ENCODE measurements at regions not wholly inside any gene's neighbourhood (a gene's known extent, or its start where the extent isn't known, plus 50 kb on each side); places are given as distances from the start of the nearest gene placed in this dataset.

- TF ChIP-seq TAF1 (IDR thresholded peaks at IDR 0.05; ENCODE audit: borderline replicate concordance, insufficient read depth, low read length) (no peak), FOXP2 (optimal IDR thresholded peaks at IDR 0.05; ENCODE audit: borderline replicate concordance, extremely low read depth, extremely low read length, insufficient read depth) (no peak), SIN3A (IDR thresholded peaks at IDR 0.05; ENCODE audit: borderline replicate concordance, insufficient read depth, low read length) (no peak), POLR2AphosphoS5 (IDR thresholded peaks at IDR 0.05; ENCODE audit: low read depth, low read length) (no peak), REST (IDR thresholded peaks at IDR 0.05; ENCODE audit: insufficient read depth in 1 of 2, low read depth in 2 of 2, low read length in 2 of 2) (no peak)
Measured at GRCh38 chr6:166714187-166714510, 87.1 kb upstream of the RPS6KA2 start.

GRCh38 chr6:166713434-166714186, 86.6 kb upstream of the RPS6KA2 start:
- TF ChIP-seq POLR2AphosphoS5 (IDR thresholded peaks at IDR 0.05; ENCODE audit: low read depth, low read length) (no peak), SIN3A (IDR thresholded peaks at IDR 0.05; ENCODE audit: borderline replicate concordance, insufficient read depth, low read length) (no peak), REST (IDR thresholded peaks at IDR 0.05; ENCODE audit: insufficient read depth in 1 of 2, low read depth in 2 of 2, low read length in 2 of 2) (no peak), TAF1 (IDR thresholded peaks at IDR 0.05; ENCODE audit: borderline replicate concordance, insufficient read depth, low read length) (no peak), FOXP2 (optimal IDR thresholded peaks at IDR 0.05; ENCODE audit: borderline replicate concordance, extremely low read depth, extremely low read length, insufficient read depth) (no peak)

GRCh38 chr6:166712286-166713228, 85.5 kb upstream of the RPS6KA2 start:
- no peak for TF ChIP-seq FOXP2 (optimal IDR thresholded peaks at IDR 0.05; ENCODE audit: borderline replicate concordance, extremely low read depth, extremely low read length, insufficient read depth)
- no peak for TF ChIP-seq REST (IDR thresholded peaks at IDR 0.05; ENCODE audit: insufficient read depth in 1 of 2, low read depth in 2 of 2, low read length in 2 of 2)
- TF ChIP-seq TAF1 (IDR thresholded peaks at IDR 0.05; ENCODE audit: borderline replicate concordance, insufficient read depth, low read length): no peak
- no peak for TF ChIP-seq SIN3A (IDR thresholded peaks at IDR 0.05; ENCODE audit: borderline replicate concordance, insufficient read depth, low read length)

GRCh38 chr6:166710084-166710483, 83.0 kb upstream of the RPS6KA2 start:
- no peak for TF ChIP-seq FOXP2 (optimal IDR thresholded peaks at IDR 0.05; ENCODE audit: borderline replicate concordance, extremely low read depth, extremely low read length, insufficient read depth)

GRCh38 chr6:166708460-166708859, 81.4 kb upstream of the RPS6KA2 start:
- TF ChIP-seq SIN3A (IDR thresholded peaks at IDR 0.05; ENCODE audit: borderline replicate concordance, insufficient read depth, low read length) (no peak), FOXP2 (optimal IDR thresholded peaks at IDR 0.05; ENCODE audit: borderline replicate concordance, extremely low read depth, extremely low read length, insufficient read depth) (no peak), REST (IDR thresholded peaks at IDR 0.05; ENCODE audit: insufficient read depth in 1 of 2, low read depth in 2 of 2, low read length in 2 of 2) (no peak), POLR2AphosphoS5 (IDR thresholded peaks at IDR 0.05; ENCODE audit: low read depth, low read length) (no peak), TAF1 (IDR thresholded peaks at IDR 0.05; ENCODE audit: borderline replicate concordance, insufficient read depth, low read length) (no peak)

Measured in PFSK-1 (cell line).